ENCODE measurements at regions not wholly inside any gene's neighbourhood (a gene's known extent, or its start where the extent isn't known, plus 50 kb on each side); places are given as distances from the start of the nearest gene placed in this dataset.

DNA sequence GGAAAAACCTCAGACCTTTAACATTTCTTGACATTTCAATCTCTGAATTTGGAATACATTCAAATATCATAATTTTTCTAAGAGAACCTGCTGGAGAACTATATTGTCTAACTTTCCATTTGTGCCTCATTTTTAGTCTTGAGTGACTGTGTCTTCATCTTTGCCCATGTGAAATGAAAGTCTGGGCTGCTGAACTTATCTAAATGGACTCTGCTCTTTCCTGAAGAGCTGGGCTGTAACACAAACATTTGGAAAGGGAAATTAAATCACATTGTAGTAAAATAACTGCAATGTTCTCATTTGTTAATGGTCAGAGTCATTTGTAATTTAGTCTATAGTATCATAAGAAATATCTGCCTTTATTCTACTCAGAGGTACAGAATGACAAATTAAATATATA, 373.1 kb downstream of the LRIG3 start:
- TF ChIP-seq CTCF (conservative IDR thresholded peaks at IDR 0.05; ENCODE audit: low read depth, low read length) (no peak), POLR2A (IDR thresholded peaks at IDR 0.05; ENCODE audit: low read depth, low read length) (no peak), CEBPB (IDR thresholded peaks at IDR 0.05; ENCODE audit: low read depth, low read length) (no peak), RAD21 (IDR thresholded peaks at IDR 0.05; ENCODE audit: low read length) (no peak), NFE2L2 (IDR thresholded peaks at IDR 0.05; ENCODE audit: low read depth, low read length) (no peak), MAFK (IDR thresholded peaks at IDR 0.05; ENCODE audit: low read depth, low read length) (no peak), MXI1 (IDR thresholded peaks at IDR 0.05; ENCODE audit: borderline replicate concordance, low read depth, low read length) (no peak), RFX5 (IDR thresholded peaks at IDR 0.05; ENCODE audit: low read depth, low read length) (no peak), SMC3 (IDR thresholded peaks at IDR 0.05; ENCODE audit: low read depth, low read length) (no peak), CHD1 (IDR thresholded peaks at IDR 0.05; ENCODE audit: low read depth, low read length) (no peak), RCOR1 (IDR thresholded peaks at IDR 0.05; ENCODE audit: insufficient replicate concordance, low read length) (no peak)
- TF ChIP-seq, protein P1, sequence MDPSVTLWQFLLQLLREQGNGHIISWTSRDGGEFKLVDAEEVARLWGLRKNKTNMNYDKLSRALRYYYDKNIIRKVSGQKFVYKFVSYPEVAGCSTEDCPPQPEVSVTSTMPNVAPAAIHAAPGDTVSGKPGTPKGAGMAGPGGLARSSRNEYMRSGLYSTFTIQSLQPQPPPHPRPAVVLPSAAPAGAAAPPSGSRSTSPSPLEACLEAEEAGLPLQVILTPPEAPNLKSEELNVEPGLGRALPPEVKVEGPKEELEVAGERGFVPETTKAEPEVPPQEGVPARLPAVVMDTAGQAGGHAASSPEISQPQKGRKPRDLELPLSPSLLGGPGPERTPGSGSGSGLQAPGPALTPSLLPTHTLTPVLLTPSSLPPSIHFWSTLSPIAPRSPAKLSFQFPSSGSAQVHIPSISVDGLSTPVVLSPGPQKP (IDR thresholded peaks at IDR 0.05; ENCODE audit: borderline replicate concordance, low read depth, low read length), result no peak
- TF ChIP-seq, protein P2, sequence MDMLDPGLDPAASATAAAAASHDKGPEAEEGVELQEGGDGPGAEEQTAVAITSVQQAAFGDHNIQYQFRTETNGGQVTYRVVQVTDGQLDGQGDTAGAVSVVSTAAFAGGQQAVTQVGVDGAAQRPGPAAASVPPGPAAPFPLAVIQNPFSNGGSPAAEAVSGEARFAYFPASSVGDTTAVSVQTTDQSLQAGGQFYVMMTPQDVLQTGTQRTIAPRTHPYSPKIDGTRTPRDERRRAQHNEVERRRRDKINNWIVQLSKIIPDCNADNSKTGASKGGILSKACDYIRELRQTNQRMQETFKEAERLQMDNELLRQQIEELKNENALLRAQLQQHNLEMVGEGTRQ (IDR thresholded peaks at IDR 0.05; ENCODE audit: low read depth, low read length), result no peak
